ENCODE measurements at regions not wholly inside any gene's neighbourhood (a gene's known extent, or its start where the extent isn't known, plus 50 kb on each side); places are given as distances from the start of the nearest gene placed in this dataset.
A peak's percentile ranks its signal among the peaks of the same experiment; 100 is the strongest.

DNA sequence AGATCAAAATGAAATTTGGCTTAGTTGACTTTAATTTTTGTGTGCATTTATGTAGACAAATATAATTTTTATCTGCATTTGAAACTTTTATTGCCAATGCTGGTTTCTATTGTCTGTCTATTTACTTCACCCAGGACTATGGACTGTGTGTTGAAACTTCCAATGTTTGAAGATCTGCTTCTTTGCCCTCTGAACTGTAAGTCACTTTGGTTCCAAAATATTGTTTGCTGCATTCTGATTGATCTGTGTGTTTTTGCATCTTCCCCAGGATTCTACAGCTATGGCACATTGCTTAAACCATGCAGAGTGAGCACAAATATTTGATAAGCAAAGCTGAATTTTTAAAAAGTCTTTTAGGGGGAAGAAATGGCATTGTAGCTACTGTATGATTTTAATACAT, 131.0 kb upstream of the SOX5 start (continued):
- TF ChIP-seq DMTF1 (CRISPR knock-in tag; IDR thresholded peaks at IDR 0.05) (no peak), ZNF501 (CRISPR knock-in tag; IDR thresholded peaks at IDR 0.05) (no peak), ZNF34 (CRISPR knock-in tag; IDR thresholded peaks at IDR 0.05; ENCODE audit: borderline replicate concordance) (no peak), THRA (CRISPR knock-in tag; IDR thresholded peaks at IDR 0.05; ENCODE audit: borderline replicate concordance) (peak; percentile 74; the same call in 1 of the 2 replicates), ZNF547 (CRISPR knock-in tag; IDR thresholded peaks at IDR 0.05) (no peak), KAT7 (CRISPR knock-in tag; IDR thresholded peaks at IDR 0.05; ENCODE audit: borderline replicate concordance) (no peak), ZNF230 (CRISPR knock-in tag; IDR thresholded peaks at IDR 0.05) (no peak), HMG20A (CRISPR knock-in tag; IDR thresholded peaks at IDR 0.05; ENCODE audit: borderline replicate concordance) (peak; percentile 98), ZNF670 (CRISPR knock-in tag; IDR thresholded peaks at IDR 0.05; ENCODE audit: borderline replicate concordance) (no peak), YEATS2 (CRISPR knock-in tag; IDR thresholded peaks at IDR 0.05; ENCODE audit: borderline replicate concordance) (no peak), ZNF597 (CRISPR knock-in tag; IDR thresholded peaks at IDR 0.05) (no peak), ZNF451 (CRISPR knock-in tag; IDR thresholded peaks at IDR 0.05) (no peak), SOX13 (IDR thresholded peaks at IDR 0.05) (peak; percentile 92), SOX13 (CRISPR knock-in tag; conservative IDR thresholded peaks at IDR 0.05 in 1 of 2, IDR thresholded peaks at IDR 0.05 in 1 of 2) (peak in 1 of 2 experiments; percentile 99; a peak in 2 of 4 replicates), KDM2A (CRISPR knock-in tag; IDR thresholded peaks at IDR 0.05; ENCODE audit: borderline replicate concordance, low read depth) (no peak), TFDP1 (CRISPR knock-in tag; IDR thresholded peaks at IDR 0.05; ENCODE audit: borderline replicate concordance) (no peak), ZNF281 (CRISPR knock-in tag; IDR thresholded peaks at IDR 0.05; ENCODE audit: borderline replicate concordance) (peak; percentile 40; the same call in 1 of the 2 replicates)

Data from HepG2 (cell line).